ENCODE measurements at regions not wholly inside any gene's neighbourhood (a gene's known extent, or its start where the extent isn't known, plus 50 kb on each side); places are given as distances from the start of the nearest gene placed in this dataset.

- H3K36me3 ChIP-seq (ENCODE audit: control insufficient read depth, insufficient read depth, low read length), result no peaks in the 10 kb centered on the region
- CTCF ChIA-PET (ENCODE audit: low intra/inter-chr PET ratio), result no interaction called here
- in situ Hi-C loops (cut with MboI), result no loop called here
- TF ChIP-seq KHSRP (IDR thresholded peaks at IDR 0.05) (no peak), HLTF (IDR thresholded peaks at IDR 0.05) (no peak), EZH2 (IDR thresholded peaks at IDR 0.05; ENCODE audit: borderline replicate concordance, low read depth, low read length) (no peak), GABPB2 (CRISPR knock-in tag; conservative IDR thresholded peaks at IDR 0.05) (no peak), ARID3A (IDR thresholded peaks at IDR 0.05; ENCODE audit: borderline replicate concordance, low read depth, low read length) (no peak), PCBP2 (IDR thresholded peaks at IDR 0.05; ENCODE audit: low read depth, low read length, poor library complexity, severe bottlenecking) (no peak), TCF15 (CRISPR knock-in tag; IDR thresholded peaks at IDR 0.05) (no peak), SAP30 (IDR thresholded peaks at IDR 0.05; ENCODE audit: borderline replicate concordance, insufficient read depth, low read depth, low read length, poor library complexity, severe bottlenecking) (no peak), ZKSCAN8 (CRISPR knock-in tag; IDR thresholded peaks at IDR 0.05) (no peak), NR2F6 (CRISPR knock-in tag; IDR thresholded peaks at IDR 0.05) (no peak), DACH1 (IDR thresholded peaks at IDR 0.05; ENCODE audit: partially characterized antibody) (no peak), EWSR1 (IDR thresholded peaks at IDR 0.05; ENCODE audit: borderline replicate concordance, low read depth, partially characterized antibody) (no peak)
- TF ChIP-seq, protein P1, sequence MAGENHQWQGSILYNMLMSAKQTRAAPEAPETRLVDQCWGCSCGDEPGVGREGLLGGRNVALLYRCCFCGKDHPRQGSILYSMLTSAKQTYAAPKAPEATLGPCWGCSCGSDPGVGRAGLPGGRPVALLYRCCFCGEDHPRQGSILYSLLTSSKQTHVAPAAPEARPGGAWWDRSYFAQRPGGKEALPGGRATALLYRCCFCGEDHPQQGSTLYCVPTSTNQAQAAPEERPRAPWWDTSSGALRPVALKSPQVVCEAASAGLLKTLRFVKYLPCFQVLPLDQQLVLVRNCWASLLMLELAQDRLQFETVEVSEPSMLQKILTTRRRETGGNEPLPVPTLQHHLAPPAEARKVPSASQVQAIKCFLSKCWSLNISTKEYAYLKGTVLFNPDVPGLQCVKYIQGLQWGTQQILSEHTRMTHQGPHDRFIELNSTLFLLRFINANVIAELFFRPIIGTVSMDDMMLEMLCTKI (IDR thresholded peaks at IDR 0.05; ENCODE audit: partially characterized antibody), result no peak
- TF ChIP-seq, protein P2, sequence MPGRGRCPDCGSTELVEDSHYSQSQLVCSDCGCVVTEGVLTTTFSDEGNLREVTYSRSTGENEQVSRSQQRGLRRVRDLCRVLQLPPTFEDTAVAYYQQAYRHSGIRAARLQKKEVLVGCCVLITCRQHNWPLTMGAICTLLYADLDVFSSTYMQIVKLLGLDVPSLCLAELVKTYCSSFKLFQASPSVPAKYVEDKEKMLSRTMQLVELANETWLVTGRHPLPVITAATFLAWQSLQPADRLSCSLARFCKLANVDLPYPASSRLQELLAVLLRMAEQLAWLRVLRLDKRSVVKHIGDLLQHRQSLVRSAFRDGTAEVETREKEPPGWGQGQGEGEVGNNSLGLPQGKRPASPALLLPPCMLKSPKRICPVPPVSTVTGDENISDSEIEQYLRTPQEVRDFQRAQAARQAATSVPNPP (IDR thresholded peaks at IDR 0.05; ENCODE audit: borderline replicate concordance, insufficient read depth, insufficient read length), result no peak
- no peaks in the 10 kb centered on the region for H3K4me1 ChIP-seq (replicated peaks in 1 of 2; ENCODE audit: control insufficient read depth in 2 of 2, insufficient read depth in 2 of 2, low read length in 2 of 2)
- 0% methylated on average over 4 of the region's 4 CpGs for WGBS (ENCODE audit: insufficient coverage, low coverage, missing lambda C conversion rate)
- POLR2A ChIA-PET, result no interaction called here
- H4K20me1 ChIP-seq (replicated peaks; ENCODE audit: control insufficient read depth, insufficient read depth, low read length), result 0 out of 2 replicates have a peak, but pooled peaks cover 2% of the 10 kb centered on the region
- H3K4me2 ChIP-seq (ENCODE audit: insufficient read depth, low read length), result no peak overlapping the region
- H3K79me2 ChIP-seq (ENCODE audit: control insufficient read depth, insufficient read depth, low read length), result no peaks in the 10 kb centered on the region
- H3K9me3 ChIP-seq (replicated peaks; ENCODE audit: control insufficient read depth, insufficient read depth, low read depth, low read length), result no peaks in the 10 kb centered on the region
- FAIRE-seq (no peak), DNase-seq (ENCODE audit: extremely low read depth in 1 of 4, low spot score in 3 of 4) (no peak), ATAC-seq (no peak)
- peaks cover 2 to 6% of the 10 kb centered on the region in 2 experiments; a peak in 4 of 5 replicates for H3K27me3 ChIP-seq (ENCODE audit: control insufficient read depth in 2 of 2, insufficient read depth in 2 of 2, low read length in 2 of 2)
- intact Hi-C loops (cut with micrococcal nuclease), result no loop called here
- H3K9me1 ChIP-seq (ENCODE audit: control insufficient read depth, insufficient read depth, low read length), result no peaks in the 10 kb centered on the region
- H3K27ac ChIP-seq (ENCODE audit: extremely low read depth, low read depth, low read length), result no peak overlapping the region
- no TSS peak for BruUV-seq (replicated peaks)
- H2AFZ ChIP-seq (ENCODE audit: low read depth, low read length), result no peak overlapping the region
- no peak overlapping the region for H3K4me3 ChIP-seq
- no peak overlapping the region for H3K9ac ChIP-seq (ENCODE audit: insufficient read depth in 1 of 2, low read depth in 2 of 2, low read length in 2 of 2)
These were observed 122.3 kb upstream of the RAB6C start for GRCh38 chr2:129857200-129857599.
